GM21786 (cell line): ENCODE measurements at regions not wholly inside any gene's neighbourhood (a gene's known extent, or its start where the extent isn't known, plus 50 kb on each side); places are given as distances from the start of the nearest gene placed in this dataset.

Experiments used
- ATAC-seq: cut with Tn5 transposase; IDR thresholded peaks from one replicate; pipeline ENCODE4 v1.9.1; 2021; ENCODE audit not compliant: unreplicated experiment

GRCh38 chr7:47221826-47222225 lies 360.1 kb downstream of the TNS3 start:
- no peak for ATAC-seq

GRCh38 chr7:47218378-47219176 lies 363.3 kb downstream of the TNS3 start:
- ATAC-seq = no peak

- ATAC-seq = no peak
Observed at GRCh38 chr7:47217570-47218360, 364.1 kb downstream of the TNS3 start.

- no peak for ATAC-seq
Observed at GRCh38 chr7:47217086-47217485, 364.8 kb downstream of the TNS3 start.

- ATAC-seq = no peak
Observed at GRCh38 chr7:47216439-47216838, 365.5 kb downstream of the TNS3 start.

GRCh38 chr7:47215640-47216039 lies 366.3 kb downstream of the TNS3 start:
- ATAC-seq = no peak

- no peak for ATAC-seq
Observed at GRCh38 chr7:47215049-47215448, 366.9 kb downstream of the TNS3 start.

- no peak for ATAC-seq
Observed at GRCh38 chr7:47213276-47213675, 368.6 kb downstream of the TNS3 start.

GRCh38 chr7:47211519-47211973 lies 370.4 kb downstream of the TNS3 start:
- no peak for ATAC-seq

- no peak for ATAC-seq
Observed at GRCh38 chr7:47210281-47210854, 371.5 kb downstream of the TNS3 start.

GRCh38 chr7:47207956-47208355 lies 374.0 kb downstream of the TNS3 start:
- no peak for ATAC-seq

- ATAC-seq = no peak
Observed at GRCh38 chr7:47204709-47205108, 377.2 kb downstream of the TNS3 start.

- no peak for ATAC-seq
Observed at GRCh38 chr7:47202146-47202783, 379.6 kb downstream of the TNS3 start.

- no peak for ATAC-seq
Observed at GRCh38 chr7:47198159-47198558, 383.8 kb downstream of the TNS3 start.

GRCh38 chr7:47197486-47197885 lies 384.4 kb downstream of the TNS3 start:
- no peak for ATAC-seq

- ATAC-seq = no peak
Observed at GRCh38 chr7:47196737-47197136, 385.2 kb downstream of the TNS3 start.

GRCh38 chr7:47196106-47196645 lies 385.7 kb downstream of the TNS3 start:
- no peak for ATAC-seq

- no peak for ATAC-seq
Observed at GRCh38 chr7:47195641-47196040, 386.3 kb downstream of the TNS3 start.

GRCh38 chr7:47194516-47195057 lies 387.3 kb downstream of the TNS3 start:
- no peak for ATAC-seq

GRCh38 chr7:47192978-47193377 lies 388.9 kb downstream of the TNS3 start:
- ATAC-seq = no peak

- ATAC-seq = peak; percentile 57
Observed at GRCh38 chr7:47191876-47192291, 390.0 kb downstream of the TNS3 start.
